NB4 (cell line): ENCODE measurements at regions not wholly inside any gene's neighbourhood (a gene's known extent, or its start where the extent isn't known, plus 50 kb on each side); places are given as distances from the start of the nearest gene placed in this dataset.
A peak's percentile ranks its signal among the peaks of the same experiment; 100 is the strongest.
"Not testable (repeated sequence)": the region's sequence is repeated elsewhere in the genome, so short reads cannot be mapped to it uniquely, and the experiment has no call there.

ENCODE experiments used
- CTCF ChIP-seq: IDR thresholded peaks from one replicate; pipeline ENCODE4 v1.5.1; 2012; ENCODE audit warnings: low read depth, low read length
- MYC ChIP-seq: IDR thresholded peaks from 2 replicates; pipeline ENCODE4 v1.6.1; 2011; ENCODE audit warnings: low read depth, low read length
- POLR2A ChIP-seq: IDR thresholded peaks from 2 replicates; pipeline ENCODE4 v1.6.1; 2011; ENCODE audit warnings: mild to moderate bottlenecking; ENCODE audit not compliant: insufficient read length; ENCODE audit errors: extremely low read depth
- TF ChIP-seq, protein P1 (sequence below): IDR thresholded peaks from 2 replicates; pipeline ENCODE4 v1.6.1; 2011; ENCODE audit warnings: low read depth, low read length

GRCh38 chr4:1548827-1549637 is 135.1 kb downstream of the FAM53A start:
- peak; percentile 86 for TF ChIP-seq CTCF
- TF ChIP-seq POLR2A, MYC: not testable (repeated sequence)
- TF ChIP-seq, protein P1, sequence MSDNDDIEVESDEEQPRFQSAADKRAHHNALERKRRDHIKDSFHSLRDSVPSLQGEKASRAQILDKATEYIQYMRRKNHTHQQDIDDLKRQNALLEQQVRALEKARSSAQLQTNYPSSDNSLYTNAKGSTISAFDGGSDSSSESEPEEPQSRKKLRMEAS: 0 out of 2 replicates have a peak, but pooled peaks have one; percentile 6
